ENCODE measurements at regions not wholly inside any gene's neighbourhood (a gene's known extent, or its start where the extent isn't known, plus 50 kb on each side); places are given as distances from the start of the nearest gene placed in this dataset.
"Not testable (repeated sequence)": the region's sequence is repeated elsewhere in the genome, so short reads cannot be mapped to it uniquely, and the experiment has no call there.

- not testable (repeated sequence) for TF ChIP-seq ELF4 (IDR thresholded peaks at IDR 0.05); CTBP1 (IDR thresholded peaks at IDR 0.05; ENCODE audit: borderline replicate concordance); L3MBTL2 (conservative IDR thresholded peaks at IDR 0.05); FOXA1 (IDR thresholded peaks at IDR 0.05); ZNF384 (IDR thresholded peaks at IDR 0.05); SP1 (IDR thresholded peaks at IDR 0.05)
Measured at GRCh38 chr9:78699217-78699616, 402.3 kb downstream of the PSAT1 start.
